HUES48 (cell line): ENCODE measurements at regions not wholly inside any gene's neighbourhood (a gene's known extent, or its start where the extent isn't known, plus 50 kb on each side); places are given as distances from the start of the nearest gene placed in this dataset.

ENCODE experiments used
- H3K27ac ChIP-seq: one replicate; pipeline ENCODE4 v1.7.0; 2013; ENCODE audit warnings: low read depth, low read length, inconsistent platforms
- H3K27me3 ChIP-seq: 2 replicates; pipeline ENCODE4 v1.6.1; 2013; ENCODE audit warnings: mild to moderate bottlenecking, low read length; ENCODE audit not compliant: control insufficient read depth, insufficient read depth
- H3K36me3 ChIP-seq: 2 replicates; pipeline ENCODE4 v1.6.1; 2013; ENCODE audit warnings: low read length; ENCODE audit not compliant: control insufficient read depth, insufficient read depth
- H3K4me1 ChIP-seq: 2 replicates; pipeline ENCODE4 v1.6.1; 2013; ENCODE audit warnings: mild to moderate bottlenecking, low read length; ENCODE audit not compliant: control insufficient read depth, insufficient read depth
- H3K4me3 ChIP-seq: 2 replicates; pipeline ENCODE4 v1.5.1; 2013; ENCODE audit warnings: mild to moderate bottlenecking, low read depth, low read length
- H3K9ac ChIP-seq: 2 replicates; pipeline ENCODE4 v1.6.1; 2013; ENCODE audit warnings: mild to moderate bottlenecking, low read depth, low read length, moderate library complexity
- H3K9me3 ChIP-seq: 2 replicates; pipeline ENCODE4 v1.6.1; 2013; ENCODE audit warnings: low read length; ENCODE audit not compliant: control insufficient read depth, insufficient read depth

- H3K4me1 ChIP-seq = peaks cover 25% of the 10 kb centered on the region
Measured at GRCh38 chr13:44075113-44075512, 195.4 kb downstream of the LACC1 start.

GRCh38 chr13:44078806-44079376 is 199.2 kb downstream of the LACC1 start:
- H3K9ac ChIP-seq = peak overlapping the region; percentile 33; the same call in 1 of the 2 replicates
- H3K36me3 ChIP-seq = no peaks in the 10 kb centered on the region
- H3K4me3 ChIP-seq = peak overlapping the region; percentile 41
- peaks cover 3% of the 10 kb centered on the region for H3K9me3 ChIP-seq
- H3K27me3 ChIP-seq = no peaks in the 10 kb centered on the region
- H3K27ac ChIP-seq = peak overlapping the region; percentile 93
- H3K4me1 ChIP-seq = peaks cover 26% of the 10 kb centered on the region

More at GRCh38 chr13:44075113-44075512, 195.4 kb downstream of the LACC1 start:
- no peaks in the 10 kb centered on the region for H3K36me3 ChIP-seq
- H3K9me3 ChIP-seq = peaks cover 12% of the 10 kb centered on the region
- no peaks in the 10 kb centered on the region for H3K27me3 ChIP-seq
- H3K9ac ChIP-seq = no peak overlapping the region
- H3K27ac ChIP-seq = no peak overlapping the region
- H3K4me3 ChIP-seq = no peak overlapping the region

DNA sequence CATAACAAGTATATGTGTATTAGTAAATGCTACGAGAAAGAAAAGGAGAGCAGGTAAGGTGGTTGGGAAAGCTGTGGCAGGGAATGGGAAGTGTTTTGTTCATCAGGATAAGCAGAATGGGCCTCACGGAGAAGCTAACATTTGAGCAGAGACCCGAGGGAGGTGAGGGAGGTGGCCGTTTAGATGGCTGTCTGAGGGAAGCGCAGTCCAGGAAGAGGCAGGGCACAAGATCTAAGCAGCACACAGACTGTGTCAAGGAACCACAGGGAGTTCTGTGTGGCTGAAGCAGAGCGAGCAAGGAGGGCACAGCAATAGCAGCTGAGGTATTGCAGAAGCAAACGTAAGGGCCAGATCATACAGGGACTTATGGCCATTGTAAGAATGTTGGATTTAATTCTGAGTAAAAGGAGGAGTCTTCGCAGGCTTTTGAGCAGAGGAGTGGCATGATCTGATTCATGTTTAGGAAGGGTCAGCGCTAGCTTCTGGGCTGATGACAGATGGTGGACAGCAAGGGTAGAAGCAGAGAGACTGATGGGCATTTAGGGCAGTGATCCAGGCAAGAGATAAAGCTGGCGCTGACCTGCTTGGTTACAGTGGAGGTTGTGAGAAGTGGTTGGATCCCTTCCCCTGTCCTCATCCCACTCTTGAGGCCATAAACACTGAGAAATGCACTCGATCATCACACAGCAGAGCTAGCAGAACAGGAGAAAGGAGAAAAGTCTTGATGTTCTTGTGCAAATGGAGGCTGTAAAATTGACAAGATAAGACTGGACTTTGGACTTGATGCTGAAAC is 199.9 kb downstream of the LACC1 start:
- Histone ChIP-seq H3K9me3 (peaks cover 3% of the 10 kb centered on the region), H3K27ac (peak overlapping the region; percentile 93), H3K4me1 (peaks cover 26% of the 10 kb centered on the region), H3K4me3 (peak overlapping the region; percentile 41; the same call in 1 of the 2 replicates), H3K27me3 (no peaks in the 10 kb centered on the region), H3K9ac (no peak overlapping the region), H3K36me3 (no peaks in the 10 kb centered on the region)

- Histone ChIP-seq H3K36me3 (no peaks in the 10 kb centered on the region), H3K4me3 (no peak overlapping the region), H3K4me1 (peaks cover 11% of the 10 kb centered on the region), H3K9ac (no peak overlapping the region), H3K27ac (no peak overlapping the region), H3K27me3 (no peaks in the 10 kb centered on the region), H3K9me3 (peaks cover 3% of the 10 kb centered on the region)
Measured at GRCh38 chr13:44084146-44084545, 204.4 kb downstream of the LACC1 start.

GRCh38 chr13:44086389-44086788 is 206.7 kb downstream of the LACC1 start:
- Histone ChIP-seq H3K27me3 (no peaks in the 10 kb centered on the region), H3K36me3 (no peaks in the 10 kb centered on the region), H3K27ac (no peak overlapping the region), H3K9ac (no peak overlapping the region), H3K4me1 (no peaks in the 10 kb centered on the region), H3K9me3 (peaks cover 4% of the 10 kb centered on the region; the same call in 1 of the 2 replicates), H3K4me3 (no peak overlapping the region)

DNA sequence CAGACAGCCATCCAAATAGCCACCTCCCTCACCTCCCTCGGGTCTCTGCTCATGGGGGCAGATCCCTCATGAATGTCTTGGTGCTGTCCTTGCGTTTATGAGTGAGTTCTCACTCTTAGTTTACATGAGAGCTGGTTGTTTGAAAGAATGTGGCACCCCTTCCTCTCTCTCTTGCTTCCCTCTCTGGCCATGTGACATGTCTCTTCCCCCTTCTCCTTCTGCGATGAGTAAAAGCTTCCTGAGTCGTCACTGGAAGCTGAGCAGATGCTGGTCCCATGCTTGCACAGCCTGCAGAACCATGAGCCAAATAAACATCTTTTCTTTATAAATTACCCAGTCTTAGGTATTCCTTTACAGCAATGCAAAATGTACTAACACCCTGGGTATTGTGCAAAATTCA is 208.7 kb downstream of the LACC1 start:
- H3K4me3 ChIP-seq = no peak overlapping the region
- 0 out of 2 replicates have a peak, but pooled peaks cover 7% of the 10 kb centered on the region for H3K9me3 ChIP-seq
- H3K27me3 ChIP-seq = no peaks in the 10 kb centered on the region
- H3K27ac ChIP-seq = no peak overlapping the region
- no peaks in the 10 kb centered on the region for H3K4me1 ChIP-seq
- no peaks in the 10 kb centered on the region for H3K36me3 ChIP-seq
- no peak overlapping the region for H3K9ac ChIP-seq

GRCh38 chr13:44088991-44089413 is 209.3 kb downstream of the LACC1 start:
- 0 out of 2 replicates have a peak, but pooled peaks cover 7% of the 10 kb centered on the region for H3K9me3 ChIP-seq
- H3K4me1 ChIP-seq = no peaks in the 10 kb centered on the region
- no peak overlapping the region for H3K4me3 ChIP-seq
- no peak overlapping the region for H3K27ac ChIP-seq
- no peaks in the 10 kb centered on the region for H3K27me3 ChIP-seq
- H3K9ac ChIP-seq = no peak overlapping the region
- no peaks in the 10 kb centered on the region for H3K36me3 ChIP-seq

DNA sequence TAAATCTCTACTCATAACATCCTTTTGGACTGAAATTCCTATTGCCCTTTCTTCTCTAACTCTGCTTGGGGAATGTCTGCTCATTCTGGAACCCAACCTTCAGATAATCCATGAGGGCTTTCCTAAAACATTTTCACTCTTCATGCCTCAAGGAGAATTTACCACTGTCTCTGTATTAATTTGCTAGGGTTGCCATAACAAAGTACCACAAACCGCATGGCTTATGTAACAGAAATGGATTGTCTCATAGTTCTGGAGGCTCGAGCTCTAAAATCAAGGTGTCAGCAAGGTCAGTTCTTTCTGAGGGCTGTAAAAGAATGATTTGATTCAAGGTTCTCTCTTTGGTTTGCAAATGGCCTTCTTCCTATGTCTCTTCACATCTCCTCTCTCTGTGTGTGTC is 209.7 kb downstream of the LACC1 start:
- Histone ChIP-seq H3K4me3 (no peak overlapping the region), H3K9me3 (0 out of 2 replicates have a peak, but pooled peaks cover 7% of the 10 kb centered on the region), H3K36me3 (no peaks in the 10 kb centered on the region), H3K9ac (no peak overlapping the region), H3K27me3 (no peaks in the 10 kb centered on the region), H3K27ac (no peak overlapping the region), H3K4me1 (no peaks in the 10 kb centered on the region)

DNA sequence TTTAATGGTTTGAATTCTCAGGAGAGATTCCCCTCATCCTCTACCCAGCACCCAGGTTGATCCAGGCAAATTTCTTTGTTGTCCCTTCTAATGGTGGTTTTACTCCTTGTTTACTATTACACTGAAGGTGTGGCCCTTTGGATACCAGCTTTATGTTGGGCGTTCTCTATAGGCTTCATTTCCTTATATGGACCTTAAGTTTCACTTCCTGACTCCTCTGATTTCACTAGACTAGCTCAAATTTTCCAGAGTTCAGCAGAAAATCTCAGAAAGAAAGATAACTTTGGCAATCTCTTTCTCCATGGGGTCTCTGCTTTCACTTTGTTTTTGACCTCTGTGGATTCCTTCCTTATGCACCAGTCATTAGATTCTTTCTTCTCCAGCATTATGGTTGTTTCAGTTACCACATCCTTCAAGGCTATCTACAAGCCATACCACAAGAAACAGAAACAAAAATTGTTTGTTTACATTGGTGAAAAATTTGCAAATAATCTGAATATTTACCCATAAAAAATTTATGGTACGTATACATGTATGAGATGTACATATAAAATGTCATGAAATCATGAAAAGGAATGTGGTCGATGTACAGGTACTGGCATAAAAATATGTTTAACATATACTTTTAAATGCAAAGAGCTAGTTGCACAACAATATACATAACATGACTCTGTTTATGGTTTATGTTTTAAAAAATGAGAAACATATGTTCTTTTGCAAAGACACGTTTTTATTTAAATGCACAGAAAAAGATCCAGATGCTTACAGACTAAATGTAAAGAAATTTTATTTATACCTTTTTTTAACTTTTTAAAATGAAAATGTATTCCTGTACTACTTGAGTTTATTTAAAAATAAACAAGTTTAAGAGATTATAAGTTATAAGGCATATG is 212.6 kb downstream of the LACC1 start:
- Histone ChIP-seq H3K27ac (no peak overlapping the region), H3K4me3 (no peak overlapping the region), H3K9me3 (0 out of 2 replicates have a peak, but pooled peaks cover 7% of the 10 kb centered on the region), H3K4me1 (no peaks in the 10 kb centered on the region; the same call in 1 of the 2 replicates), H3K36me3 (no peaks in the 10 kb centered on the region), H3K27me3 (no peaks in the 10 kb centered on the region), H3K9ac (no peak overlapping the region)

DNA sequence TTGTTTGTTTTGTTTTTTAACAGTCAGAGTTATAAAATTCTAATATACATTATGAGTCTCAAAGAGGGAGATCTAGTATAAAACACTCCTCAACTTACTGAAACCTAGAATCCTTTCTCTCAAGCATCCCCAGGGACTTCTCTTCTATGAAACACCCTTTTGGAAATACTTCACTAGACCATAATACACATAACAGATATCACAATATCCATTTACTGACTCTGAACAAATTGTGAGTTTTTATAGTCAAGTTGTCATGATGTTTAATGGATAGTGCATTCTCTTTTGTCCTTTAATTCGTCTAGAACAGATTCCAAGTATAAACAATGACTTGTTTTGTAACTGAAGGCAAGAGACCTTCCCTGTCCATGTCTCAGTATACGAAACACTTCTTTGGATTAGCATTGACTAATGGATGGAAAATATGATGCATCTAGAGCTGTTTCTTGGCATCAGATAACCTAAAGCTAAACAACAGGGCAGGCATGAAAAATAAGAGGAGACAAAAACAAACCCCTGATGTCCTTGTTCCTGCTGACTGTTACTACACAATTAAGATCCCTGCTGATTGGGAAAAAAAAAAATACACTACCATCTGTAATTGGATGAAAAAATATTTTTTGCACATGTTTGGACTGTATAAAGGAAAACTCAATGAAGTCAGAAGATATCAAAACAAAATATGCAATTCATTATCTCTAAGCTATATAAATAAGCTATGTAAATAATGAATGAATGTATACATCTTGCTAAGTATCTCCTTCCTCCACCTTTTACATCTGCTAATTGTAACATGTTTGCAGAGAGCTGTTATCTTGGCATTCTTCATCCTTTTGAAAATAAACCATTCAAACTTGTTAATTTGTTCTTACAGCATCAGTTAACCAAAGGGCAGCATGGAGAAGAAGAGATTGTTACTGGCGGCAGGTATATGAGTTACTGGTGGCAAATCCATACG is 214.2 kb downstream of the LACC1 start:
- Histone ChIP-seq H3K27ac (no peak overlapping the region), H3K36me3 (no peaks in the 10 kb centered on the region), H3K4me1 (no peaks in the 10 kb centered on the region; the same call in 1 of the 2 replicates), H3K4me3 (no peak overlapping the region), H3K27me3 (no peaks in the 10 kb centered on the region), H3K9ac (no peak overlapping the region), H3K9me3 (0 out of 2 replicates have a peak, but pooled peaks cover 7% of the 10 kb centered on the region)
